ENCODE measurements at regions not wholly inside any gene's neighbourhood (a gene's known extent, or its start where the extent isn't known, plus 50 kb on each side); places are given as distances from the start of the nearest gene placed in this dataset.

DNA sequence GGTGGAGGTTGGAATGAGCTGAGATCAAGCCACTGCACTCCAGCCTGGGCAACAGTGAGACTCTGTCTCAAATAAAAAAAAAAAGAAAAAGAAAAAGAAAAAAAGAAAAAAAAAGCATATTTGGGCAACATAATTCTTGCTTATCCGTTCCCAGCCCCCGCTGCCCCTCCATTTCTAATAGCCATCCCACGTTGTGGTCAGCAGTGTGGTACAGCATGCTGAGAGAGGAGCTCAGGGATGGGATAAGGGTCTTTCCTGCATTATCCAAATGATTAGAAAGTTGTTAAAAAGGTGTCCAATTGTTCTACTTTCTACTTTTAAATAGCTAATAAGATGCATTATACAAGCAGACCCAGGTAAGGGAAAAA lies 104.9 kb upstream of the ZNF92 start (continued):
- no peak for TF ChIP-seq CREB1 (CRISPR knock-in tag; IDR thresholded peaks at IDR 0.05)
- TF ChIP-seq ZNF671 (CRISPR knock-in tag; IDR thresholded peaks at IDR 0.05), result no peak
- TF ChIP-seq OVOL2 (CRISPR knock-in tag; IDR thresholded peaks at IDR 0.05; ENCODE audit: borderline replicate concordance), result no peak
- TF ChIP-seq SMAD4 (CRISPR knock-in tag; IDR thresholded peaks at IDR 0.05), result no peak
- TF ChIP-seq, protein P1, sequence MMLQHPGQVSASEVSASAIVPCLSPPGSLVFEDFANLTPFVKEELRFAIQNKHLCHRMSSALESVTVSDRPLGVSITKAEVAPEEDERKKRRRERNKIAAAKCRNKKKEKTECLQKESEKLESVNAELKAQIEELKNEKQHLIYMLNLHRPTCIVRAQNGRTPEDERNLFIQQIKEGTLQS (CRISPR knock-in tag; conservative IDR thresholded peaks at IDR 0.05), result no peak
- TF ChIP-seq, protein P2, sequence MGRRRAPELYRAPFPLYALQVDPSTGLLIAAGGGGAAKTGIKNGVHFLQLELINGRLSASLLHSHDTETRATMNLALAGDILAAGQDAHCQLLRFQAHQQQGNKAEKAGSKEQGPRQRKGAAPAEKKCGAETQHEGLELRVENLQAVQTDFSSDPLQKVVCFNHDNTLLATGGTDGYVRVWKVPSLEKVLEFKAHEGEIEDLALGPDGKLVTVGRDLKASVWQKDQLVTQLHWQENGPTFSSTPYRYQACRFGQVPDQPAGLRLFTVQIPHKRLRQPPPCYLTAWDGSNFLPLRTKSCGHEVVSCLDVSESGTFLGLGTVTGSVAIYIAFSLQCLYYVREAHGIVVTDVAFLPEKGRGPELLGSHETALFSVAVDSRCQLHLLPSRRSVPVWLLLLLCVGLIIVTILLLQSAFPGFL (CRISPR knock-in tag; IDR thresholded peaks at IDR 0.05; ENCODE audit: borderline replicate concordance), result no peak
- no peak for TF ChIP-seq MXD4 (CRISPR knock-in tag; IDR thresholded peaks at IDR 0.05; ENCODE audit: borderline replicate concordance)
- no peak for TF ChIP-seq ZSCAN18 (CRISPR knock-in tag; IDR thresholded peaks at IDR 0.05)
- TF ChIP-seq, protein P3, sequence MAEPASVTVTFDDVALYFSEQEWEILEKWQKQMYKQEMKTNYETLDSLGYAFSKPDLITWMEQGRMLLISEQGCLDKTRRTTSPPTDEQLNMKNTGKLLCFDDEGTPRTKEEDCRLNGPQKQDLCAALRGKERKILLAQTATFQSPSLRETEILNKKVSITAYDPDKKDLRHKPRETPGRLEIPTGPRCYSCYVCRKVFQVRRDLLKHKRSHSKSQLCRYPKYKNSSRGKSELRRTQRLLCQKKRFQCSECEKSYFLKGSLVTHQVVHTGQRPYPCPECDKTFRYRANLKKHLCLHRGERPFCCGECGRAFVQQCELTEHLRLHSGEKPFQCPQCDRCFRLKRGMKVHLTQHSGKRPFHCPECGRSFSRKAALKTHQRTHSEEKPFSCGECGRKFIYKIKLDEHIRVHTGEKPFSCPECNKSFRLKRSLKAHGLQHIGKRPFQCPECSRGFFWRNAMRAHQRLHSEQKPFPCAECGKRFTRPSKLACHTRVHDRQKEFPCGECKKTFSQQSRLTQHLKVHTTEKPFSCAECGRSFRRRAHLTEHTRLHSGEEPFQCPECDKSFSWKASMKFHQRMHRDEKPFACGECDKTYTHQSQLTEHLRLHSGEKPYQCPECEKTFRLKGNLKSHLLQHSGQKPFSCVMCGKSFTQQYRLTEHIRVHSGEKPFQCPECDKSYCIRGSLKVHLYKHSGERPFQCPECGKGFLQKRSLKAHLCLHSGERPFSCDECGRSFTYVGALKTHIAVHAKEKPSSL (CRISPR knock-in tag; conservative IDR thresholded peaks at IDR 0.05), result no peak
- TF ChIP-seq, protein P4, sequence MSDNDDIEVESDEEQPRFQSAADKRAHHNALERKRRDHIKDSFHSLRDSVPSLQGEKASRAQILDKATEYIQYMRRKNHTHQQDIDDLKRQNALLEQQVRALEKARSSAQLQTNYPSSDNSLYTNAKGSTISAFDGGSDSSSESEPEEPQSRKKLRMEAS (CRISPR knock-in tag; IDR thresholded peaks at IDR 0.05), result no peak
- TF ChIP-seq ZNF317 (CRISPR knock-in tag; IDR thresholded peaks at IDR 0.05; ENCODE audit: borderline replicate concordance, low read depth), result no peak
- TF ChIP-seq FOXP1 (CRISPR knock-in tag; IDR thresholded peaks at IDR 0.05; ENCODE audit: borderline replicate concordance), result no peak

DNA sequence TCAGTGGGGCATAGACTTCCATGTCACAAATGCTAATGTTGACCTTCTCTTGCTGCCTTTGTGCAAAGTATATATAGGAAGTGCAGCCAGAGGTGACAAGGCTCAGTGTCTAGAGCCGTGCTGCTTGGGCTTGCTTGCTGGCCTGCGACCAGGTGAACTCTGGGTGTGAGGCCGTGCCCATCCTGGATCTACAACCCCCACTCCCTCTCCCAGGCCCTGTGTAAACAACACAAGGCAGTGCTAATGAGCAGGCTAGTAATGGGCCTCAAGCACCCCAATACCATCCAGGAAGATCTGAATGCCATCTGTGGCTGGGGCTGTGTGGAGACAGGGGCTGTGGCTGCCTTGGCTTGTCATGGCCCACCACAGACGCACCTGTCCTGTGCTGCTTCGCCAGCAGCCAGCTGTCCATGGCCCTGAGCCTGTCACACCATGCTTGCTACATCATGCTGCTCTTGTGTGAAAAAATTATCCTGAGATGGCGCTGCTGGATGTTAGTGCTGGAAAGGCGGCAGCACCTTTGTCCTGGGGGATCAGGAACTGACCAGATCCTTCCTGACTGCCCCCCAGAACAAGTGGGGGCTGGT lies 107.6 kb upstream of the ZNF92 start:
- POLR2A ChIA-PET, result no interaction called here
- DNase-seq (ENCODE audit: low spot score) (no peak), ATAC-seq (no peak)
- no peak for TF ChIP-seq CREM (CRISPR knock-in tag; IDR thresholded peaks at IDR 0.05)
- no peak for TF ChIP-seq NR2C2 (CRISPR knock-in tag; IDR thresholded peaks at IDR 0.05)
- no peak for TF ChIP-seq GTF2I (CRISPR knock-in tag; conservative IDR thresholded peaks at IDR 0.05)
- TF ChIP-seq NR3C1 (CRISPR knock-in tag; conservative IDR thresholded peaks at IDR 0.05; ENCODE audit: low read depth), result no peak
- no peak for TF ChIP-seq KAT7 (CRISPR knock-in tag; IDR thresholded peaks at IDR 0.05; ENCODE audit: borderline replicate concordance)
- TF ChIP-seq, protein P1 (CRISPR knock-in tag; conservative IDR thresholded peaks at IDR 0.05), result no peak
- TF ChIP-seq ZNF263 (CRISPR knock-in tag; IDR thresholded peaks at IDR 0.05; ENCODE audit: low read depth), result no peak
- TF ChIP-seq PRRX2 (CRISPR knock-in tag; IDR thresholded peaks at IDR 0.05), result no peak
- no peak for TF ChIP-seq GABPB1 (CRISPR knock-in tag; IDR thresholded peaks at IDR 0.05)
- no peak for TF ChIP-seq ZNF317 (CRISPR knock-in tag; IDR thresholded peaks at IDR 0.05; ENCODE audit: borderline replicate concordance, low read depth)
- TF ChIP-seq, protein P5, sequence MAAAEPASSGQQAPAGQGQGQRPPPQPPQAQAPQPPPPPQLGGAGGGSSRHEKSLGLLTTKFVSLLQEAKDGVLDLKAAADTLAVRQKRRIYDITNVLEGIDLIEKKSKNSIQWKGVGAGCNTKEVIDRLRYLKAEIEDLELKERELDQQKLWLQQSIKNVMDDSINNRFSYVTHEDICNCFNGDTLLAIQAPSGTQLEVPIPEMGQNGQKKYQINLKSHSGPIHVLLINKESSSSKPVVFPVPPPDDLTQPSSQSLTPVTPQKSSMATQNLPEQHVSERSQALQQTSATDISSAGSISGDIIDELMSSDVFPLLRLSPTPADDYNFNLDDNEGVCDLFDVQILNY (CRISPR knock-in tag; IDR thresholded peaks at IDR 0.05), result no peak
- no peak for TF ChIP-seq ETV6 (CRISPR knock-in tag; IDR thresholded peaks at IDR 0.05)
- TF ChIP-seq MXD4 (CRISPR knock-in tag; IDR thresholded peaks at IDR 0.05; ENCODE audit: borderline replicate concordance), result no peak
- TF ChIP-seq EMX1 (CRISPR knock-in tag; IDR thresholded peaks at IDR 0.05), result no peak
- TF ChIP-seq FOXJ3 (CRISPR knock-in tag; IDR thresholded peaks at IDR 0.05; ENCODE audit: borderline replicate concordance), result no peak
- no peak for TF ChIP-seq IRF2 (CRISPR knock-in tag; IDR thresholded peaks at IDR 0.05; ENCODE audit: borderline replicate concordance, low read depth)
- TF ChIP-seq FOXK1 (CRISPR knock-in tag; IDR thresholded peaks at IDR 0.05), result no peak
- TF ChIP-seq, protein P6, sequence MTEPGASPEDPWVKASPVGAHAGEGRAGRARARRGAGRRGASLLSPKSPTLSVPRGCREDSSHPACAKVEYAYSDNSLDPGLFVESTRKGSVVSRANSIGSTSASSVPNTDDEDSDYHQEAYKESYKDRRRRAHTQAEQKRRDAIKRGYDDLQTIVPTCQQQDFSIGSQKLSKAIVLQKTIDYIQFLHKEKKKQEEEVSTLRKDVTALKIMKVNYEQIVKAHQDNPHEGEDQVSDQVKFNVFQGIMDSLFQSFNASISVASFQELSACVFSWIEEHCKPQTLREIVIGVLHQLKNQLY (CRISPR knock-in tag; IDR thresholded peaks at IDR 0.05), result no peak
- TF ChIP-seq, protein P7, sequence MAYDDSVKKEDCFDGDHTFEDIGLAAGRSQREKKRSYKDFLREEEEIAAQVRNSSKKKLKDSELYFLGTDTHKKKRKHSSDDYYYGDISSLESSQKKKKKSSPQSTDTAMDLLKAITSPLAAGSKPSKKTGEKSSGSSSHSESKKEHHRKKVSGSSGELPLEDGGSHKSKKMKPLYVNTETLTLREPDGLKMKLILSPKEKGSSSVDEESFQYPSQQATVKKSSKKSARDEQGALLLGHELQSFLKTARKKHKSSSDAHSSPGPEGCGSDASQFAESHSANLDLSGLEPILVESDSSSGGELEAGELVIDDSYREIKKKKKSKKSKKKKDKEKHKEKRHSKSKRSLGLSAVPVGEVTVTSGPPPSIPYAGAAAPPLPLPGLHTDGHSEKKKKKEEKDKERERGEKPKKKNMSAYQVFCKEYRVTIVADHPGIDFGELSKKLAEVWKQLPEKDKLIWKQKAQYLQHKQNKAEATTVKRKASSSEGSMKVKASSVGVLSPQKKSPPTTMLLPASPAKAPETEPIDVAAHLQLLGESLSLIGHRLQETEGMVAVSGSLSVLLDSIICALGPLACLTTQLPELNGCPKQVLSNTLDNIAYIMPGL (CRISPR knock-in tag; IDR thresholded peaks at IDR 0.05), result no peak
- Mint-ChIP-seq H3K9me3 (peaks cover 5% of the 10 kb centered on the region), H3K4me1 (peaks cover 42% of the 10 kb centered on the region), H3K27me3 (ENCODE audit: low read depth) (peaks cover 38% of the 10 kb centered on the region), H3K36me3 (no peaks in the 10 kb centered on the region), H3K27ac (no peak overlapping the region), H3K4me3 (no peak overlapping the region)
- CTCF ChIA-PET, result no interaction called here

Data from WTC11 (cell line).